ENCODE measurements at regions not wholly inside any gene's neighbourhood (a gene's known extent, or its start where the extent isn't known, plus 50 kb on each side); places are given as distances from the start of the nearest gene placed in this dataset.

DNA sequence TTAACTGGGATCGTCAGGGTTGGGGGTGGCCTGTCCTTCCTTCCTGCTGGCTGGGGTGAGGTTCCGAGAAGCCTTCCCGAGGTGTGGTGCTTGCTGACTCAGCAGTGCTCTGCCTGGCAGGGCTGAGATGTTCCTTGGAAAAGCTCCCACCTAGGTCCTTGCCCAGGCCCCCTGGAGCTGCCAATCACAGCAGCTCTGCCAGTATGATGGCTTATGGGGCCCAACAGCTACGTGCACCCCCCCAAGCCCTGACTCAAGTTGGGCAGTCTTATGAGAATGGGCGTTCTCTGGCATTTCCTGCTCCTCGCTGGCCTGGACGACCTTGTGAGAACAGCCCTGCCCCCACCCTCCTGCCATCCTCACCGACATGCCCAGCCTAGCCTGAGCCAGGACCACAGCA, 292.2 kb upstream of the CRY1 start (continued):
- TF ChIP-seq, protein P1, sequence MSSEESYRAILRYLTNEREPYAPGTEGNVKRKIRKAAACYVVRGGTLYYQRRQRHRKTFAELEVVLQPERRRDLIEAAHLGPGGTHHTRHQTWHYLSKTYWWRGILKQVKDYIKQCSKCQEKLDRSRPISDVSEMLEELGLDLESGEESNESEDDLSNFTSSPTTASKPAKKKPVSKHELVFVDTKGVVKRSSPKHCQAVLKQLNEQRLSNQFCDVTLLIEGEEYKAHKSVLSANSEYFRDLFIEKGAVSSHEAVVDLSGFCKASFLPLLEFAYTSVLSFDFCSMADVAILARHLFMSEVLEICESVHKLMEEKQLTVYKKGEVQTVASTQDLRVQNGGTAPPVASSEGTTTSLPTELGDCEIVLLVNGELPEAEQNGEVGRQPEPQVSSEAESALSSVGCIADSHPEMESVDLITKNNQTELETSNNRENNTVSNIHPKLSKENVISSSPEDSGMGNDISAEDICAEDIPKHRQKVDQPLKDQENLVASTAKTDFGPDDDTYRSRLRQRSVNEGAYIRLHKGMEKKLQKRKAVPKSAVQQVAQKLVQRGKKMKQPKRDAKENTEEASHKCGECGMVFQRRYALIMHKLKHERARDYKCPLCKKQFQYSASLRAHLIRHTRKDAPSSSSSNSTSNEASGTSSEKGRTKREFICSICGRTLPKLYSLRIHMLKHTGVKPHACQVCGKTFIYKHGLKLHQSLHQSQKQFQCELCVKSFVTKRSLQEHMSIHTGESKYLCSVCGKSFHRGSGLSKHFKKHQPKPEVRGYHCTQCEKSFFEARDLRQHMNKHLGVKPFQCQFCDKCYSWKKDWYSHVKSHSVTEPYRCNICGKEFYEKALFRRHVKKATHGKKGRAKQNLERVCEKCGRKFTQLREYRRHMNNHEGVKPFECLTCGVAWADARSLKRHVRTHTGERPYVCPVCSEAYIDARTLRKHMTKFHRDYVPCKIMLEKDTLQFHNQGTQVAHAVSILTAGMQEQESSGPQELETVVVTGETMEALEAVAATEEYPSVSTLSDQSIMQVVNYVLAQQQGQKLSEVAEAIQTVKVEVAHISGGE (tag by site-specific recombination; conservative IDR thresholded peaks at IDR 0.05; ENCODE audit: low read depth), result no peak
- TF ChIP-seq GLIS1 (tag by site-specific recombination; IDR thresholded peaks at IDR 0.05) (0 out of 2 replicates have a peak, but pooled peaks have one; percentile 18), ZNF747 (tag by site-specific recombination; IDR thresholded peaks at IDR 0.05) (no peak), ZNF621 (tag by site-specific recombination; IDR thresholded peaks at IDR 0.05) (no peak), ZBTB21 (tag by site-specific recombination; IDR thresholded peaks at IDR 0.05) (no peak), ZNF121 (tag by site-specific recombination; IDR thresholded peaks at IDR 0.05) (no peak)

DNA sequence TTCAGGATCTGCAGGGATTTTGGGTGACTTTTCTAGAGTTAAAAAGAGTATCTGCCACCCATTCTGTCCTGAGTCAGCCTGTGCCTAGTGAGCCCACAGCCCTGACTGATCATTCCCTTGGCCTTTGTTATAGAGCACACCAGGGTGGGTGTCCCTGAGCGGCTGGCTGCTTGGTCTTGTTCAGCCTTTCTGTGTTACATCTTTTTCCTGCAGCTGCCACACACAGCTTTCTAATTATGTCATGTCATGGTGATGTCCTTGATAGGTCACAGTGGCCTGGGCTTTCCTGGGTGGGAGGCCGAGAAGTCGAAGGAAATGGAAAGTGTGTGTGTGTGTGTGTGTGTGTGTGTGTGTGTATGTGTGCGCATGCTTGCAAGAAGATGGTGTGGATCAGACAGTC, 293.2 kb upstream of the CRY1 start:
- ChIA-PET CTCF (no interaction called here), POLR2A (no interaction called here)
- no peak overlapping the region for H3K4me3 ChIP-seq (ENCODE audit: low read depth, low read length)
- TF ChIP-seq, protein P2, sequence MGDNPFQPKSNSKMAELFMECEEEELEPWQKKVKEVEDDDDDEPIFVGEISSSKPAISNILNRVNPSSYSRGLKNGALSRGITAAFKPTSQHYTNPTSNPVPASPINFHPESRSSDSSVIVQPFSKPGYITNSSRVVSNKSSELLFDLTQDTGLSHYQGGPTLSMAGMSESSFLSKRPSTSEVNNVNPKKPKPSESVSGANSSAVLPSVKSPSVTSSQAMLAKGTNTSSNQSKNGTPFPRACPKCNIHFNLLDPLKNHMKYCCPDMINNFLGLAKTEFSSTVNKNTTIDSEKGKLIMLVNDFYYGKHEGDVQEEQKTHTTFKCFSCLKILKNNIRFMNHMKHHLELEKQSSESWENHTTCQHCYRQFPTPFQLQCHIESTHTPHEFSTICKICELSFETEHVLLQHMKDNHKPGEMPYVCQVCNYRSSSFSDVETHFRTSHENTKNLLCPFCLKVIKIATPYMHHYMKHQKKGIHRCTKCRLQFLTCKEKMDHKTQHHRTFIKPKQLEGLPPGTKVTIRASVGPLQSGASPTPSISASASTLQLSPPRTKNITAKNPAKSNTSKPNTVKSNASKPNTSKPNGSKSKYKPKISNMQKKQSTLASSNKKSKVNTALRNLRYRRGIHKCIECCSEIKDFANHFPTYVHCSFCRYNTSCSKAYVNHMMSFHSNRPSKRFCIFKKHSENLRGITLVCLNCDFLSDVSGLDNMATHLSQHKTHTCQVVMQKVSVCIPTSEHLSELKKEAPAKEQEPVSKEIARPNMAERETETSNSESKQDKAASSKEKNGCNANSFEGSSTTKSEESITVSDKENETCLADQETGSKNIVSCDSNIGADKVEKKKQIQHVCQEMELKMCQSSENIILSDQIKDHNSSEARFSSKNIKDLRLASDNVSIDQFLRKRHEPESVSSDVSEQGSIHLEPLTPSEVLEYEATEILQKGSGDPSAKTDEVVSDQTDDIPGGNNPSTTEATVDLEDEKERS (tag by site-specific recombination; IDR thresholded peaks at IDR 0.05), result no peak
- no peak for TF ChIP-seq ZNF792 (tag by site-specific recombination; IDR thresholded peaks at IDR 0.05)
- H3K36me3 ChIP-seq (ENCODE audit: control insufficient read depth in 2 of 2, insufficient read depth in 1 of 2, low read length in 2 of 2), result no peaks in the 10 kb centered on the region
- H3K9me3 ChIP-seq (ENCODE audit: control insufficient read depth, insufficient read depth, low read depth, low read length), result no peaks in the 10 kb centered on the region; the same call in 1 of the 2 replicates
- no peak overlapping the region for H3K27ac ChIP-seq (ENCODE audit: extremely low read depth, low read depth, low read length)
- H3K4me1 ChIP-seq (ENCODE audit: control insufficient read depth, insufficient read depth, low read length), result peaks cover 8% of the 10 kb centered on the region

DNA sequence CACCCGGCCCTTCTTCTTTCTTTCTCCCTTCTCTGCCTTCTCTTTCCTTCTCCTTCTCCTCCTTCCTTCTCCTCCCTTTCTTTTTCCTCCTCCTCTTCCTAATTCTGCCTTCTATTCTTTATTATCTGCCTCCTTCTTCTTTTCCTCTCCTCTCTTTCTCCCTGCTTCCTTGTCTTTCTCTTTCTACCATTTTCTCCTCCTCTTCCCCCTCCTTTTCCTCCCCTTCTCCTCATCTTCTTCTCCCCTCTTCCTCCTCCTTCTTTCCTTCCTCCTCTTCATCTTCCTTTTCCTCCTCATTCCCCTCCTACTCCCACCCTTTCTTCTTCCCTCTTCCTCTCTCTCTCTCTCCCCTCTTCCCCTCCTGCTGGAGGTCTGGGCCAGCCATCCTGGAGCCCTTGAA, 294.9 kb upstream of the CRY1 start:
- Histone ChIP-seq H3K36me3 (ENCODE audit: control insufficient read depth in 2 of 2, insufficient read depth in 1 of 2, low read length in 2 of 2) (no peaks in the 10 kb centered on the region), H3K27ac (ENCODE audit: extremely low read depth, low read depth, low read length) (no peak overlapping the region), H3K9me3 (ENCODE audit: control insufficient read depth, insufficient read depth, low read depth, low read length) (no peaks in the 10 kb centered on the region; the same call in 1 of the 2 replicates), H3K4me3 (ENCODE audit: low read depth, low read length) (no peak overlapping the region), H3K4me1 (ENCODE audit: control insufficient read depth, insufficient read depth, low read length) (peaks cover 8% of the 10 kb centered on the region)
- CTCF ChIA-PET, result interaction anchor here (0.6 to 1.9 kb wide), 2 partner anchors 14 to 34 kb away, joined by 3 to 8 read pairs; no protein-coding TSS in a partner anchor
- no peak for TF ChIP-seq ZNF10 (tag by site-specific recombination; IDR thresholded peaks at IDR 0.05)
- no peak for TF ChIP-seq ZEB2 (tag by site-specific recombination; IDR thresholded peaks at IDR 0.05)
- TF ChIP-seq ZNF24 (tag by site-specific recombination; IDR thresholded peaks at IDR 0.05), result no peak
- no peak for TF ChIP-seq ZNF433 (tag by site-specific recombination; IDR thresholded peaks at IDR 0.05; ENCODE audit: low read depth)
- TF ChIP-seq SETDB1 (IDR thresholded peaks at IDR 0.05; ENCODE audit: insufficient read length, low read length), result no peak
- TF ChIP-seq ZNF366 (tag by site-specific recombination; conservative IDR thresholded peaks at IDR 0.05), result peak; percentile 53
- no peak for TF ChIP-seq ZNF112 (tag by site-specific recombination; IDR thresholded peaks at IDR 0.05)
- TF ChIP-seq ZNF114 (tag by site-specific recombination; IDR thresholded peaks at IDR 0.05), result no peak
- TF ChIP-seq ZNF585B (tag by site-specific recombination; IDR thresholded peaks at IDR 0.05), result peak; percentile 58
- TF ChIP-seq ZNF791 (tag by site-specific recombination; IDR thresholded peaks at IDR 0.05), result no peak
- POLR2A ChIA-PET, result no interaction called here
